HL-60 (cell line): ENCODE measurements at regions not wholly inside any gene's neighbourhood (a gene's known extent, or its start where the extent isn't known, plus 50 kb on each side); places are given as distances from the start of the nearest gene placed in this dataset.
A peak's percentile ranks its signal among the peaks of the same experiment; 100 is the strongest.

Experiments used
- DNase-seq, 2 experiments: peaks; one replicate each; pipeline ENCODE4 v3.0.0-alpha.2; 2010 to 2020; ENCODE audit warnings: low read depth in 1 of 2, low spot score in 1 of 2
- H3K27ac ChIP-seq: fragments of 250-450 bp; sonication (Bioruptor Pico); replicated peaks from 2 replicates; pipeline ENCODE4 v1.5.1; 2020; ENCODE audit warnings: mild to moderate bottlenecking, moderate library complexity
- H3K27me3 ChIP-seq: fragments of 250-450 bp; sonication (Bioruptor Pico); 2 replicates; pipeline ENCODE4 v1.5.1; 2021; ENCODE audit warnings: mild to moderate bottlenecking, moderate library complexity; ENCODE audit not compliant: insufficient read depth, poor library complexity, severe bottlenecking
- H3K4me3 ChIP-seq: replicated peaks from 2 replicates; pipeline ENCODE4 v1.5.1; 2011; ENCODE audit warnings: mild to moderate bottlenecking, control low read depth, low read length; ENCODE audit not compliant: insufficient read depth
- CTCF ChIP-seq: IDR thresholded peaks from one replicate; pipeline ENCODE4 v1.5.1; 2011; ENCODE audit warnings: low read length, control low read depth, inconsistent platforms; ENCODE audit not compliant: insufficient read depth
- GABPA ChIP-seq: IDR thresholded peaks from 2 replicates; pipeline ENCODE4 v1.6.1; 2012; ENCODE audit warnings: low read depth
- POLR2AphosphoS5 ChIP-seq: IDR thresholded peaks from 2 replicates; pipeline ENCODE4 v1.6.1; 2012; ENCODE audit warnings: low read depth
- REST ChIP-seq: IDR thresholded peaks from 2 replicates; pipeline ENCODE4 v1.6.1; 2012; ENCODE audit warnings: low read depth; ENCODE audit not compliant: insufficient replicate concordance
- SPI1 ChIP-seq: IDR thresholded peaks from 2 replicates; pipeline ENCODE4 v1.6.1; 2012; ENCODE audit warnings: low read depth, mild to moderate bottlenecking, borderline replicate concordance

- TF ChIP-seq SPI1, result peak; percentile 73
- no peak for TF ChIP-seq REST
- H3K27ac ChIP-seq, result no peak overlapping the region
- peak in 1 of 2 experiments; percentile 3 for DNase-seq
- no peaks in the 10 kb centered on the region for H3K27me3 ChIP-seq
- H3K4me3 ChIP-seq, result no peak overlapping the region
Measured at GRCh38 chr4:61041527-61041926, 158.6 kb upstream of the ADGRL3 start.

- Histone ChIP-seq H3K4me3 (no peak overlapping the region), H3K27ac (no peak overlapping the region), H3K27me3 (no peaks in the 10 kb centered on the region)
- no peak for DNase-seq
- TF ChIP-seq CTCF, result no peak
- TF ChIP-seq GABPA, result no peak
- no peak for TF ChIP-seq POLR2AphosphoS5
- TF ChIP-seq REST, result no peak
Measured at GRCh38 chr4:61044837-61045236, 155.3 kb upstream of the ADGRL3 start.

- DNase-seq, result no peak
- TF ChIP-seq SPI1 (no peak), GABPA (no peak), REST (no peak), CTCF (no peak), POLR2AphosphoS5 (no peak)
- H3K27me3 ChIP-seq, result no peaks in the 10 kb centered on the region
- no peak overlapping the region for H3K4me3 ChIP-seq
- no peak overlapping the region for H3K27ac ChIP-seq
Measured at GRCh38 chr4:61049018-61049417, 151.1 kb upstream of the ADGRL3 start.

GRCh38 chr4:61067381-61067780 is 132.7 kb upstream of the ADGRL3 start:
- H3K27me3 ChIP-seq, result no peaks in the 10 kb centered on the region
- H3K4me3 ChIP-seq, result no peak overlapping the region
- TF ChIP-seq GABPA (no peak), SPI1 (peak; percentile 7; the same call in 1 of the 2 replicates)
- DNase-seq, result no peak
- no peak overlapping the region for H3K27ac ChIP-seq
